ENCODE measurements at regions not wholly inside any gene's neighbourhood (a gene's known extent, or its start where the extent isn't known, plus 50 kb on each side); places are given as distances from the start of the nearest gene placed in this dataset.

DNA sequence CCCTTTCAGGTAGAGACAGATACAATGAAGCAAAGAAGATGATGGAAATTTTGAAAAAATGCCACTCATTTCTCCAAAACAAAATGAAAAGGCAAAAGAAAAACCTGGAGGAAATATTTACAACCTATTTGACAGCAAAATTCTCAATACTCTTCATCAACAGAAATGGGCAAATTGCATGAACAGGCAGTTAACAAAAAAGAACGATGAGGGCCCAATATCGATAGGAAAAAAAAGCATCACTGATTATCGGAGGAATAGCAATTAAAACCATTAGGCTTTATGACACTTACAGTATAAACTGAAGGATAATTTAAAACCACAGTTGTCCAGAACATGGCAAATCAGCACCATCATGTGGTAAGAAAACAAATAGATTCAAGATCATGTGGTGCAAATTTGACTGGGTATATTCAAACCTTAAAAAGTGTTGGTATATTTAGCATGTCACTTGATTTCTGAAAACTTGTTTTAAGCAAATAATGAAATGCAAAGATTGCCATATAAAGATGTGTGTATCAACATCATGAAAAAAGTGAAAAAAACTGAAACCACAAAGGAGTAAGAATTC, 222.9 kb downstream of the BRD1 start:
- TF ChIP-seq, protein P1, sequence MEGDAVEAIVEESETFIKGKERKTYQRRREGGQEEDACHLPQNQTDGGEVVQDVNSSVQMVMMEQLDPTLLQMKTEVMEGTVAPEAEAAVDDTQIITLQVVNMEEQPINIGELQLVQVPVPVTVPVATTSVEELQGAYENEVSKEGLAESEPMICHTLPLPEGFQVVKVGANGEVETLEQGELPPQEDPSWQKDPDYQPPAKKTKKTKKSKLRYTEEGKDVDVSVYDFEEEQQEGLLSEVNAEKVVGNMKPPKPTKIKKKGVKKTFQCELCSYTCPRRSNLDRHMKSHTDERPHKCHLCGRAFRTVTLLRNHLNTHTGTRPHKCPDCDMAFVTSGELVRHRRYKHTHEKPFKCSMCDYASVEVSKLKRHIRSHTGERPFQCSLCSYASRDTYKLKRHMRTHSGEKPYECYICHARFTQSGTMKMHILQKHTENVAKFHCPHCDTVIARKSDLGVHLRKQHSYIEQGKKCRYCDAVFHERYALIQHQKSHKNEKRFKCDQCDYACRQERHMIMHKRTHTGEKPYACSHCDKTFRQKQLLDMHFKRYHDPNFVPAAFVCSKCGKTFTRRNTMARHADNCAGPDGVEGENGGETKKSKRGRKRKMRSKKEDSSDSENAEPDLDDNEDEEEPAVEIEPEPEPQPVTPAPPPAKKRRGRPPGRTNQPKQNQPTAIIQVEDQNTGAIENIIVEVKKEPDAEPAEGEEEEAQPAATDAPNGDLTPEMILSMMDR (IDR thresholded peaks at IDR 0.05; ENCODE audit: low read depth, low read length), result no peak
- no peak for TF ChIP-seq POLR2A (IDR thresholded peaks at IDR 0.05; ENCODE audit: extremely low read depth, insufficient read length)
- TF ChIP-seq, protein P2, sequence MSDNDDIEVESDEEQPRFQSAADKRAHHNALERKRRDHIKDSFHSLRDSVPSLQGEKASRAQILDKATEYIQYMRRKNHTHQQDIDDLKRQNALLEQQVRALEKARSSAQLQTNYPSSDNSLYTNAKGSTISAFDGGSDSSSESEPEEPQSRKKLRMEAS (IDR thresholded peaks at IDR 0.05; ENCODE audit: low read depth, low read length), result no peak
- TF ChIP-seq MYC (IDR thresholded peaks at IDR 0.05; ENCODE audit: low read depth, low read length), result no peak

Measured in NB4 (cell line).